GM19455 (cell line): ENCODE measurements at regions not wholly inside any gene's neighbourhood (a gene's known extent, or its start where the extent isn't known, plus 50 kb on each side); places are given as distances from the start of the nearest gene placed in this dataset.

Experiments
- ATAC-seq: cut with Tn5 transposase; IDR thresholded peaks from one replicate; pipeline ENCODE4 v1.9.1; 2021; ENCODE audit not compliant: unreplicated experiment

- ATAC-seq: no peak
Measured at GRCh38 chr1:88186911-88187310, 497.2 kb upstream of the PKN2 start.

GRCh38 chr1:88188038-88188437 is 496.0 kb upstream of the PKN2 start:
- ATAC-seq: no peak

GRCh38 chr1:88189525-88189924 is 494.5 kb upstream of the PKN2 start:
- no peak for ATAC-seq

- ATAC-seq: peak; percentile 94
Measured at GRCh38 chr1:88191917-88192316, 492.2 kb upstream of the PKN2 start.

- no peak for ATAC-seq
Measured at GRCh38 chr1:88194542-88194941, 489.5 kb upstream of the PKN2 start.

- ATAC-seq: no peak
Measured at GRCh38 chr1:88200545-88200944, 483.5 kb upstream of the PKN2 start.

GRCh38 chr1:88204111-88204510 is 480.0 kb upstream of the PKN2 start:
- ATAC-seq: no peak

- no peak for ATAC-seq
Measured at GRCh38 chr1:88204612-88205167, 479.4 kb upstream of the PKN2 start.

GRCh38 chr1:88208389-88208788 is 475.7 kb upstream of the PKN2 start:
- no peak for ATAC-seq

- no peak for ATAC-seq
Measured at GRCh38 chr1:88210103-88210787, 473.8 kb upstream of the PKN2 start.

GRCh38 chr1:88216441-88216840 is 467.6 kb upstream of the PKN2 start:
- no peak for ATAC-seq

- ATAC-seq: no peak
Measured at GRCh38 chr1:88217386-88217785, 466.7 kb upstream of the PKN2 start.

GRCh38 chr1:88219521-88219920 is 464.6 kb upstream of the PKN2 start:
- no peak for ATAC-seq

- no peak for ATAC-seq
Measured at GRCh38 chr1:88221411-88221810, 462.7 kb upstream of the PKN2 start.

GRCh38 chr1:88224906-88225305 is 459.2 kb upstream of the PKN2 start:
- ATAC-seq: no peak

- ATAC-seq: no peak
Measured at GRCh38 chr1:88228114-88228513, 456.0 kb upstream of the PKN2 start.

GRCh38 chr1:88230126-88230525 is 453.9 kb upstream of the PKN2 start:
- ATAC-seq: no peak

GRCh38 chr1:88237058-88237457 is 447.0 kb upstream of the PKN2 start:
- ATAC-seq: no peak

GRCh38 chr1:88239205-88239604 is 444.9 kb upstream of the PKN2 start:
- ATAC-seq: no peak

GRCh38 chr1:88247666-88248065 is 436.4 kb upstream of the PKN2 start:
- ATAC-seq: no peak

- ATAC-seq: no peak
Measured at GRCh38 chr1:88250915-88251314, 433.2 kb upstream of the PKN2 start.

- no peak for ATAC-seq
Measured at GRCh38 chr1:88252745-88253144, 431.3 kb upstream of the PKN2 start.

- ATAC-seq: no peak
Measured at GRCh38 chr1:88265606-88266005, 418.5 kb upstream of the PKN2 start.
